RKO (cell line): ENCODE measurements at regions not wholly inside any gene's neighbourhood (a gene's known extent, or its start where the extent isn't known, plus 50 kb on each side); places are given as distances from the start of the nearest gene placed in this dataset.

ENCODE experiments used
- DNase-seq: peaks from one replicate; pipeline ENCODE4 v3.0.0-alpha.2; 2016; ENCODE audit warnings: low spot score

DNA sequence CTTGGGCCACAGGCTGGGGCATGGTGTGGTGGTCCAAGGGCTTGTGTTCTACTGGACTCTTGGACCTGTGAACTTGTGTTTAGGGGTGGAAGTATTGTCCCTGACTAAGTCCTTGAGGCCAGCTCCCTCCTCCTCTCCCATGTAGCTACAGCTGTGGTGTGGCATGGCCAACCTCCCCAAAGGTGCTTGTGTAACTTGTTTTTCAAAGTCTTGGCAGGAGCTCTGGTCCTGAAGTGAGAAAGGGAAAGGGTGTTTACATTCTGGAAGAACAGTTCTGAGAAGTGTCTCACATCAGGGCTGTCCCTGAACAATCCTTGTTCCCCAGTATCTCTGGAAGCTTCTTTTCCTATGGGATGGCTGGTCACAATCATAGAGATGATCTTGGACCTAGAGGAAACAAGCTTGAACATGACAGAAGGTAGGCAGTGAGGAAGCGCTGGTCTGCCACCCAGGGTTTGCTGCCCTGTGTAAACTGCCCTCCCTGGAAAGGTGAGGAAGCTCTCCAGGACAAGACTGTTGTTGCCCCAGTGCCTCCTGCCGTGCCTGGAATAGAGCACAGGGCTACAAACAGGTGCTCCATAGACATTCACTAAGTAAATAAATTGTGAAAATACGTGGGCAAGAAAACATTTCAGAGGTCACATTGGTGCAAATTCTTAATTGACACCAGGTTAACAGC lies 64.6 kb upstream of the KLF9 start:
- no peak for DNase-seq

DNA sequence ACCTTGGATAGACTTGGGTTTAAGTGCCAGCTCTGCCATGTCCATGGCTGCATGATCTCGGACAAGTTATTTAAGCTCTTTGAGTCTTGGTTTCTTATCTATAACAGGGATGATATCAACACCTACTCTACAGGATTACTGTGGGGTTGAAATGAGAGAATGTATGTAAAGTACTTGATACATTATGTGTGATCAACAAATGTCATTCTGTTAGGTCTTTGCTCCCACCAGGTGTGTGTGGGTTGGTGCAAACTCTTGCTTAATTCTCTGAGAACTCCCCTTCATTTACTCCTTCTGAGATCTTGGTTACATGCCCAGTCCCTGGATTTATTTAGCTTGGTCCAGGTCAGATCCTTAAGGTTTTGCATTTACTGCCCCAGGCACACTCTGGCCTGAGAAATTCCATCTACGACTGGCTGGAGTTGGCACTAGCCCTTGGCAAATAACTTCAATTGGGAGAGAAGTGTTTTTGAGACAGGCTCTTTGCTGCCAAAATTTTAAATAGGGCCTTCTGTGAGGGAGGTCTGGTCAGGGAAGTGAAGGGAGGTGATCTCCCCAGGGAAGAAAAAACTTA lies 63.5 kb upstream of the KLF9 start:
- no peak for DNase-seq

DNA sequence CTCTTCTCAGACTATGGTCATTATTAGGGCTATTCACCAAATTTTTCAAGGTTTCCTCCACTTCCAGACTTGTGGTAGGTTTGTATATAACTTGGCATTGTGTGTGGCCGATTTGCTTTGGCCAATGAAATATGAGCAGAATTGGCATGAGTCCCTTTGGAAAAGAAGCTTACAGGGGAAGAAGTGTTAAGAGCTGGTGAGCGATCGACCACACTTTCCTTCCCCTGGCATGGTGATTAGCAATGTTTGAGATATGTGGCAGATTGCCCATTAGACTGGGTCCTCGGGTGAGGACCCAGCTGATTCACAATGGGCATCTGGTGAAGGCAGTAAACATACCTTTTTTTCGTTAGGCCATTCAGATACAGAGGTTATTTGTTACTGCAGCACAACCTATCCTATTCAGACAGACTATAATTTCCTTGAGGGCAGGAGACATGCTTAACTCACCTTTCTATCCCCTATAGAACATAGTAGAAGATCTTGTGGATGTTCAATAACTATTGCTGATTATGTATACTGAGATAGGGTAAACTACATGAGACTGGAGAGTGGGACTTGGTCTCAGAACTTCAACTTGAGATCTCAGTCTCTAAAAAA lies 62.8 kb upstream of the KLF9 start:
- DNase-seq, result peak; percentile 8

DNA sequence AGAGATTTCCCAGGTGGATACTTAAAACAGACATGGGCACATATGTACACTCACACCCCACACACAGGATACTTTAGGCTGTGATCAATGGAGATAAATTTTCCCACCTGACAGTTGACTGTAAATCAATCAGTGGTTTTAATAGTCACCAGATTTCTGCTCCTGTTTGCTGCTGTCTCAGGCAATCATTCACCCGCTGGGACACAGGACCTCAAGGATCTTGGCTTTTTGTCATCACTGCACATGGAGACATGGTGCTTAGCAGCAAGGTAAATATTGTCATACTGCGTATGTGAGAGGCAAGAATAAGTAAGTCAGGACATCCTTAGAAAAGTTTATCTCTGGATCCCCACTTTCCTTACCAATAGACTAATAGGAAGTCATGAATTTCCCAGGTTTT lies 60.8 kb upstream of the KLF9 start:
- no peak for DNase-seq

DNA sequence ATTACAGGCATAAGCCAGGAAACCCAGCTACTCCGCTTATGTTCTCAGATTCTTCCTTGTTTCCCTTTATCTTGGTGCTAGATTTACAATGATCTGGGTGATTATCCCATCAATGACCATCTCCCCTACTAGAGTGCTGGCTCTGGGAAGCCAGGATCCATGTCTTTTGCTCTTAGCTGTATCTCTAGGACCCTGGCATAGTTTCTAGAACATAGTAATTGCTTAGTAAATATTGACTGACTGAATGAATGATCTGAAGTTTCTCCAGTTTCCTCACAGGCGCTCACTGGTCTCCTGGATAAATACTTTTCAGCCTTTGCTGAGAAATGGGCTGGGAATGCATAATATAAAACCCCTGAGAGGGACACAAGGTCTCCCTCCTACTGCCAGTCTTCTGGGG lies 60.0 kb upstream of the KLF9 start:
- DNase-seq, result no peak

DNA sequence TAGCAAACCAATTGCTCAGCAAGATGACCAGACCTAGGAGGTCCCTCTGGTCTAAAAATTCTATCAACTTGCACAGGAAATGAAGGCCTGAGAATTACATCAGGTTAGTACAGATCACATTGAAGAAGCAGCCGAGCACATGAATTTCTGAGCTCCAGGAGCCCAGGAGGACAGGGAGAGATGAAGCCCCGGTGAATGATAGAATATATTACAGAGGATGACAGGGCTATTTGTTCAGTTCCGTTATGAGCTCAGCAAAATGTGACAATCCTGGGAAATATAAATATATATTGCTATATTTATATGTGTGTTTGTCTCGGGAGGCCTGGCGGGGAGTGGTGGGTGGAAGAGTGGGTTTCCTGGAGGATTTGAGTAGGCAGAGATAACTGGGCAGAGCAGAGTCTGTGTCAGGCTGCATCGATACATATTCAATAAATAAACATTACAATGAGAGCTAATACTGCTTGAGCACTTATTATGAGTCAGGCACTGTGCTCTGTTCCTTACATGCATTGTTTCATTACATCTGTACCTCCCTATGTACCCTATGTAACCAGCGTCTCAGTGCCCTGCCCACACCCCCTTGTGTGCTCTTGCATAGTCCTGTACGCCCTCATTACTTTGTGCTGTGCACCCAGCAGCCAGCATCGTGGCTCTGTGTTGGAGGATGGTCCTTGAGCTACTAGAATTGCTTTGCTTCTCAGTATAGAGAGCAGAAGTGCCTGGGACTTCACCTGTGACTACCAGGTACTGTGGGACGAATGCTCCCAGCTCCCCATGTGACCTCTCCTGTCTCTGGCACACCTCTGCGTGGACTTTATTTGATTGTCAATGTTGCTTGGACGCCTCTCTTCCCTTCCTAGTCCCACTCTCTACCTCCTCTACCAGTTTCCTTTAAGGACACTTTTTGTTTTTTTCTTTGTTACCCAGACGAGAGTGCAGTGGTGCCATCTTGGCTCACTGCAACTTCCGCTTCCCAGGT lies 58.1 kb upstream of the KLF9 start:
- no peak for DNase-seq

DNA sequence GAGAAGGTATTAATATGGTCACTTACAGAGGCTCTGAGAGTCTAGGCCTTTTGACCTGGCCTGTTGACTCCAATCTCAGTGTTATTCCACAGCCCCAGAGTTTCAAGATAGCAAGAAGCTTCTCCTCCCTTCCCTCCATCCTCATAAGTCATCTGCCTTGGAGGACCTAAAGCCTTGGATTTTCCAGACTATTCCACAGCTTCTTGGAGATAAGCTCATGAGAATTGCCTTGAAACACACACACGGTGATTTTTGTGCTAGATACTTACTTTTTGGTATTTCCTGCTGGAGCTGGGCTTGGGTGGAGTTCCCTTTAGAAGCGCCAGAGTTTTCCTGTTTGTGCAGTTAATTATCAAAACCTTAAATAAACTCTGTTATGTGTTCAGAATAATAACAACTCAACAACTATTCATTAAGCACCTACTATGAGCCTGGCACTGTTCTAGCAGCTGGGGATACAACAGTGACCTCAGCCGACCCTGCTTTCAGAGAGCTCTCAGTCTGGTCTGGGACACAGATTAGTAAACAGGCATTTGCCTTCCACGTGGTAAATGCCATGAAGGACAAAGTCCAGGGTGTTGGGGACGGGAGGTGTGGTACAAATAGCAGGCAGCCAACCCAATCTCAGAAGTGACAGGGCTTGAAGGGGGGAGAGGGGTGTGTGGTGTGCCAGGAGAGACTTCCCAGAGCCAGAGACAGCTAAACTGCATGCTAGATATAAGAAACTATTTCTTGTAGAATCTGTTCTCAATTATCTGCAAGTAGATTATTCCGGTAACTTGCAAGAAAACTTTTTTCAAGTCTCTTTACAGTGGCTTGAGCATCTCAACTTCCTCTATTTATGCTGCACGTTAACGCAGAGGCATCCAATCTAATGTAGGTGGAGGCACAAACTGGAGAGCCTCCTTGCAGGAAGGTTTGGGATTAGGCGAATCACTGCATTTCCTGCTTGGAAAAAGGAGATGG lies 55.9 kb upstream of the KLF9 start:
- no peak for DNase-seq

DNA sequence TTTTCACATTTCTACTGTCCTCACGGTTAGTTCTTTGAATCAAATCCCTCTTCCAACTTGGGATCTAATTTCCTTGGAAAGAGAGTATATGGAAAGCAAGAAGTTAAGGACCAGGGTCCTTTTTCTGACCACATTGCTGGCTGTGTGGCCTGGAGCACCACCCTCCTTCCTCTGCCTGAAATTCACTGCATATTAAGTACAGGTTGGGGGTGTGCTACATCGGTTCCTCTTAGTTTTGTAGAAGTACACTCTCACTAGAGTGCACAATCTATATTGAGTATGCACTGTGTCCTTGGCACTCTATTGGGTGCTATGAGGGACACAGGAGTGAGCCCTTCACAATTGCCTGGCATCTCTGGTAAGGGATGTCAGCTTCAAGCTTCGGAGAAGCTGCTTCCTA lies 53.8 kb upstream of the KLF9 start:
- DNase-seq, result no peak

DNA sequence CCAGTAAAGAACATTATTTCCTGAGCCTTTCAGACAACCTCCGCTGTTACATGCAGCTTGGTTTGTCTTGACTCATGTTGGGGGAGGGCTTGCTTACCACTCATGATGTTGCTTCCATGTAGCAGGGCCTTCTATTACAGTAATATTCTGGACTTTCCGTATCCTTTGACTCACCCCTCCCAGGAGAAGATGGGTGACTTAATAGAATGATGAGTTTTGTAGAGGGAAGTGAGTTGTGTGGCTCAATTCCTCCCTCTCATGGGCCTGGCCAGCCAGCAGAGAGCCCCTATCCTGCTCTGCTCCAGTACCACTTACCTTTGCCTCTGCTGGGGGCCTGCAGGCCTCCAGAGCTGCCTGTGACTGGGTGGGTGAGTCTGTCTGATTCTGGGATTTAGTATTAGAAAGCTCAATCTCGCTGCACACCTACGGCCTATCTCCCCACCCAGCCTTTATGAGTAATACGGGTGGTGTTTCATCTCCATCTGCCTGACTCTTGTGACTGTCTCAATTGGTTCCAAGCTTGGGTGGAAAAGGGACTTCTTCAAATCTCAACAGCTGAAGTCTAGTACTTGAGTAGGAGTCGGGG lies 52.6 kb upstream of the KLF9 start:
- peak; percentile 42 for DNase-seq

DNA sequence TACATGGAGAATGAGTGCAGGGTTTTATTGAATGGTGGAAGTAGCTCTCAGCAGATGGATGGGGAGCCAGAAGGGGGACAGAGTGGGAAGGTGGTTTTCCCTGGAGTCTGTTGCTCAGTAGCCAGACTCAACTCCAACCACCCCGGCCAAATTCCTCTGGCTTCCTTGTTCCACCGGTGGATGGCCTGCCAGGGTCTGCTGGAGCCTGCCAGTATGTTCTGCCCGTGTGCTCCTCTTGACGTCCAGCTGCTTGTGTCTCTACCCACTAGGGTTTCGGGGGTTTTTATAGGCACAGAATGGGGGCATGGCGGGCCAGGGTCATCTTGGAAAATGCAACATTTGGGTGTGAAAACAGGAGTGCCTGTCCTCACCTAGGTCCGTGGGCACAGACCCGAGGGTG lies 51.4 kb upstream of the KLF9 start:
- no peak for DNase-seq

DNA sequence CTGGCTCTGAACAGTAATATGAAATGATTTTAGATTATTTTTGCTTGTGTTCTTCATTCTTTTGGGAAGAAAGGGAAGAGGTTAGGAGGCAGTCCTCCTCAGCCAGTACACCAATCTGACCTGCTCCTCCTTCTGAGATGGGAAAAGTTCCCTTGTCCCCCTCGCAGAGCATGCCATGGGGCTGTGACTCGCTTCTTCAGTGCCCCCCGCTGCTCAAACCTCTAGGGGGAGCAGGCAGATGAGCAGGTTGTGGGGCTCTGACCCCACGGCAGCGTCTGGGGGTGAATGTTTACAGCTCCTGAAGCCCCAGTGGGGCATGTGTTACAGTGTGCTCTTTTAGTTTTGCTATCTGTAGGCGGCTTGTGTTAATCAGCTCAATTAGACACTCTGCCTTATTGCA lies 50.9 kb upstream of the KLF9 start:
- DNase-seq, result no peak
